K562 (cell line): ENCODE measurements at regions not wholly inside any gene's neighbourhood (a gene's known extent, or its start where the extent isn't known, plus 50 kb on each side); places are given as distances from the start of the nearest gene placed in this dataset.

Experiments used
- ARID2 ChIP-seq: fragments of 450-650 bp; IDR thresholded peaks from 2 replicates; pipeline ENCODE4 v1.6.1; 2017; ENCODE audit warnings: antibody characterized with exemption, mild to moderate bottlenecking
- EP400 ChIP-seq: fragments of 450-650 bp; IDR thresholded peaks from 2 replicates; pipeline ENCODE4 v1.6.1; 2017; ENCODE audit warnings: antibody characterized with exemption, mild to moderate bottlenecking, moderate library complexity
- HDAC8 ChIP-seq: fragments of 450-650 bp; IDR thresholded peaks from 2 replicates; pipeline ENCODE4 v1.6.1; 2016; ENCODE audit warnings: mild to moderate bottlenecking, missing genetic modification characterization, moderate library complexity, missing compliant biosample characterization
- NONO ChIP-seq, 2 experiments: fragments of 200-400 bp in 1 of 2; fragments of 450-650 bp in 1 of 2; formaldehyde crosslinking in 1 of 2; IDR thresholded peaks; 2 replicates each; pipeline ENCODE4 v1.6.1; 2017; ENCODE audit warnings: low read depth in 2 of 2, mild to moderate bottlenecking in 2 of 2, moderate library complexity in 2 of 2, low read length in 1 of 2
- NR2C1 ChIP-seq, 2 experiments: fragments of 450-650 bp; IDR thresholded peaks; 2 replicates each; pipeline ENCODE4 v1.6.1; 2017; ENCODE audit warnings: mild to moderate bottlenecking in 2 of 2, antibody characterized with exemption in 1 of 2, inconsistent platforms in 1 of 2, missing compliant biosample characterization in 1 of 2, missing genetic modification characterization in 1 of 2
- NR2C2 ChIP-seq, 2 experiments: fragments of 200-800 bp in 1 of 2; sonication (Bioruptor generic) in 1 of 2; sonication (generic) in 1 of 2; formaldehyde crosslinking in 1 of 2; IDR thresholded peaks; 2 replicates each; pipeline versions ENCODE4 v1.6.1 to v1.8.0; 2016 to 2022; ENCODE audit warnings: mild to moderate bottlenecking in 1 of 2, missing compliant biosample characterization in 1 of 2, missing genetic modification characterization in 1 of 2, missing genetic modification reagents in 1 of 2
- RB1 ChIP-seq: fragments of 450-650 bp; IDR thresholded peaks from 2 replicates; pipeline ENCODE4 v1.6.1; 2017; ENCODE audit warnings: low read depth, mild to moderate bottlenecking
- RBM25 ChIP-seq: fragments of 200-400 bp; formaldehyde crosslinking; IDR thresholded peaks from 2 replicates; pipeline ENCODE4 v1.6.1; 2018; ENCODE audit warnings: low read length, low read depth, moderate library complexity; ENCODE audit not compliant: severe bottlenecking
- ZKSCAN8 ChIP-seq: fragments of 200-800 bp; sonication (Bioruptor generic); IDR thresholded peaks from 2 replicates; pipeline ENCODE4 v1.6.1; 2016; ENCODE audit warnings: missing genetic modification characterization, missing compliant biosample characterization
- ZNF212 ChIP-seq: fragments of 450-650 bp; formaldehyde crosslinking; IDR thresholded peaks from 2 replicates; pipeline ENCODE4 v1.4.0; 2020; ENCODE audit warnings: mild to moderate bottlenecking
- ZNF224 ChIP-seq: sonication (generic); formaldehyde crosslinking; IDR thresholded peaks from 2 replicates; pipeline ENCODE4 v1.8.0; 2022; ENCODE audit warnings: mild to moderate bottlenecking, missing genetic modification reagents
- ZNF436 ChIP-seq: fragments of 250-450, 450-650 bp; sonication (Bioruptor Pico); formaldehyde crosslinking; IDR thresholded peaks from 2 replicates; pipeline ENCODE4 v1.7.0; 2020; ENCODE audit warnings: mild to moderate bottlenecking
- ZNF717 ChIP-seq: fragments of 250-450 bp; sonication (Bioruptor Pico); IDR thresholded peaks from 2 replicates; pipeline ENCODE4 v1.5.0; 2021
- TF ChIP-seq, protein P1 (sequence below): sonication (generic); formaldehyde crosslinking; IDR thresholded peaks from 2 replicates; pipeline ENCODE4 v1.8.0; 2022; ENCODE audit warnings: mild to moderate bottlenecking, low read depth, missing genetic modification reagents
- TF ChIP-seq, protein P2 (sequence below): IDR thresholded peaks from 2 replicates; pipeline ENCODE4 v1.6.1; 2014; ENCODE audit warnings: antibody characterized with exemption
- TF ChIP-seq, protein P3 (sequence below): fragments of 450-650 bp; IDR thresholded peaks from 2 replicates; pipeline ENCODE4 v1.6.1; 2016; ENCODE audit warnings: antibody characterized with exemption
- TF ChIP-seq, protein P4 (sequence below): sonication (generic); formaldehyde crosslinking; IDR thresholded peaks from 2 replicates; pipeline ENCODE4 v1.8.0; 2022; ENCODE audit warnings: missing genetic modification reagents, mild to moderate bottlenecking, moderate library complexity, borderline replicate concordance
- TF ChIP-seq, protein P5 (sequence below), 2 experiments: fragments of 250-450 bp in 1 of 2; fragments of 450-650 bp in 1 of 2; sonication (Bioruptor Pico) in 1 of 2; IDR thresholded peaks; 2 replicates each; pipeline versions ENCODE4 v1.6.1 to v1.8.0; 2016 to 2021; ENCODE audit warnings: mild to moderate bottlenecking in 2 of 2, moderate library complexity in 2 of 2, missing compliant biosample characterization in 1 of 2, missing genetic modification characterization in 1 of 2
- TF ChIP-seq, protein P6 (sequence below), 3 experiments: fragments of 200-800 bp in 1 of 3; sonication (Bioruptor generic) in 1 of 3; sonication (generic) in 1 of 3; formaldehyde crosslinking in 1 of 3; IDR thresholded peaks; 2 replicates each; pipeline versions ENCODE4 v1.6.1 to v1.8.0; 2016 to 2022; ENCODE audit warnings: mild to moderate bottlenecking in 2 of 3, missing compliant biosample characterization in 2 of 3, missing genetic modification characterization in 2 of 3, missing genetic modification reagents in 1 of 3

DNA sequence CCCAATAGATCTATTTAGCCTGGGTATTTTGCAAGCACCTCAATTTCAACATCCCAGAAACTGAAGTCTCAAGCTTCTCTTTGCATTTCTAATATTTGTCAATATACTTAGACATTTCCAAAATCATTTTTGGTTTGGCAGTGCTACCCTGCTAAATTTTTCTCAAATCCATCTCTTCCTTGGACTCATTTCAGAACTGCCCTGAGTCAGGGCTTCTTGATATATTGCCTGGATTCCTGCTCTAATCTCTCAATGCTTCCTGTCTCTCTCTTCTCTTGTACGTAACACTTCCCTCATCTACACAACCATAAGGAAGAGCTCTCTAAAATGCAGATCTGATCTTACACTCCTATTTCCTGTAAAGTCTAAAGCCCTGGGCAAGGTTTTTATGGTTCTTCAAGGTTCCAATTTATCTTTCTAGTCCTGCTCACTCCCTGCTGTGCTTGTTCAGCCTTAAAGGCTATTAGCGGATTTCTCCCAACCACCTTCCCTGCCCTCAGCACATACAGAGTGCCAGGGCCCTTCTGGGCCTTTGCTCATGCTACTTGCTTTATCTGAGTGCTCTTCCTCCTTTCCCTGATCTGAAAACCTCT is 53.0 kb upstream of the MME start (continued):
- TF ChIP-seq, protein P1, sequence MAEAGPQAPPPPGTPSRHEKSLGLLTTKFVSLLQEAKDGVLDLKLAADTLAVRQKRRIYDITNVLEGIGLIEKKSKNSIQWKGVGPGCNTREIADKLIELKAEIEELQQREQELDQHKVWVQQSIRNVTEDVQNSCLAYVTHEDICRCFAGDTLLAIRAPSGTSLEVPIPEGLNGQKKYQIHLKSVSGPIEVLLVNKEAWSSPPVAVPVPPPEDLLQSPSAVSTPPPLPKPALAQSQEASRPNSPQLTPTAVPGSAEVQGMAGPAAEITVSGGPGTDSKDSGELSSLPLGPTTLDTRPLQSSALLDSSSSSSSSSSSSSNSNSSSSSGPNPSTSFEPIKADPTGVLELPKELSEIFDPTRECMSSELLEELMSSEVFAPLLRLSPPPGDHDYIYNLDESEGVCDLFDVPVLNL (CRISPR knock-in tag) = no peak
- TF ChIP-seq ZKSCAN8 (CRISPR knock-in tag) (peak; percentile 81; the same call in 1 of the 2 replicates), ZNF224 (CRISPR knock-in tag) (no peak), NR2C2 (CRISPR knock-in tag; IDR thresholded peaks at IDR 0.05) (no peak), NR2C2 (tag; IDR thresholded peaks at IDR 0.05) (0 out of 2 replicates have a peak, but pooled peaks have one; percentile 31), RBM25 (no peak), ZNF436 (CRISPR knock-in tag) (no peak), HDAC8 (tag) (no peak), ZNF717 (CRISPR knock-in tag) (no peak), NR2C1 (IDR thresholded peaks at IDR 0.05) (no peak), NR2C1 (tag; IDR thresholded peaks at IDR 0.05) (no peak), EP400 (no peak), ZNF212 (CRISPR knock-in tag) (no peak), RB1 (no peak), NONO (IDR thresholded peaks at IDR 0.05; ENCODE audit: low read depth in 2 of 2, low read length in 1 of 2) (no peak), ARID2 (no peak)
- TF ChIP-seq, protein P2, sequence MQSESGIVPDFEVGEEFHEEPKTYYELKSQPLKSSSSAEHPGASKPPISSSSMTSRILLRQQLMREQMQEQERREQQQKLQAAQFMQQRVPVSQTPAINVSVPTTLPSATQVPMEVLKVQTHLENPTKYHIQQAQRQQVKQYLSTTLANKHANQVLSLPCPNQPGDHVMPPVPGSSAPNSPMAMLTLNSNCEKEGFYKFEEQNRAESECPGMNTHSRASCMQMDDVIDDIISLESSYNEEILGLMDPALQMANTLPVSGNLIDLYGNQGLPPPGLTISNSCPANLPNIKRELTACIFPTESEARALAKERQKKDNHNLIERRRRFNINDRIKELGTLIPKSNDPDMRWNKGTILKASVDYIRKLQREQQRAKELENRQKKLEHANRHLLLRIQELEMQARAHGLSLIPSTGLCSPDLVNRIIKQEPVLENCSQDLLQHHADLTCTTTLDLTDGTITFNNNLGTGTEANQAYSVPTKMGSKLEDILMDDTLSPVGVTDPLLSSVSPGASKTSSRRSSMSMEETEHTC = no peak
- TF ChIP-seq, protein P3, sequence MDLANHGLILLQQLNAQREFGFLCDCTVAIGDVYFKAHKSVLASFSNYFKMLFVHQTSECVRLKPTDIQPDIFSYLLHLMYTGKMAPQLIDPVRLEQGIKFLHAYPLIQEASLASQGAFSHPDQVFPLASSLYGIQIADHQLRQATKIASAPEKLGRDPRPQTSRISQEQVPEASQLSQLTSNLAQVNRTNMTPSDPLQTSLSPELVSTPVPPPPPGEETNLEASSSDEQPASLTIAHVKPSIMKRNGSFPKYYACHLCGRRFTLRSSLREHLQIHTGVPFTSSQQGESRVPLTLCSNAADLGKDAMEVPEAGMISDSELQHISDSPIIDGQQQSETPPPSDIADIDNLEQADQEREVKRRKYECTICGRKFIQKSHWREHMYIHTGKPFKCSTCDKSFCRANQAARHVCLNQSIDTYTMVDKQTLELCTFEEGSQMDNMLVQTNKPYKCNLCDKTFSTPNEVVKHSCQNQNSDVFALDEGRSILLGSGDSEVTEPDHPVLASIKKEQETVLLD = 0 out of 2 replicates have a peak, but pooled peaks have one; percentile 57
- TF ChIP-seq, protein P4, sequence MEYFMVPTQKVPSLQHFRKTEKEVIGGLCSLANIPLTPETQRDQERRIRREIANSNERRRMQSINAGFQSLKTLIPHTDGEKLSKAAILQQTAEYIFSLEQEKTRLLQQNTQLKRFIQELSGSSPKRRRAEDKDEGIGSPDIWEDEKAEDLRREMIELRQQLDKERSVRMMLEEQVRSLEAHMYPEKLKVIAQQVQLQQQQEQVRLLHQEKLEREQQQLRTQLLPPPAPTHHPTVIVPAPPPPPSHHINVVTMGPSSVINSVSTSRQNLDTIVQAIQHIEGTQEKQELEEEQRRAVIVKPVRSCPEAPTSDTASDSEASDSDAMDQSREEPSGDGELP = no peak
- TF ChIP-seq, protein P5, sequence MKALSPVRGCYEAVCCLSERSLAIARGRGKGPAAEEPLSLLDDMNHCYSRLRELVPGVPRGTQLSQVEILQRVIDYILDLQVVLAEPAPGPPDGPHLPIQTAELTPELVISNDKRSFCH (CRISPR knock-in tag; IDR thresholded peaks at IDR 0.05) = no peak
- TF ChIP-seq, protein P5 (tag; IDR thresholded peaks at IDR 0.05) = no peak
- TF ChIP-seq, protein P6, sequence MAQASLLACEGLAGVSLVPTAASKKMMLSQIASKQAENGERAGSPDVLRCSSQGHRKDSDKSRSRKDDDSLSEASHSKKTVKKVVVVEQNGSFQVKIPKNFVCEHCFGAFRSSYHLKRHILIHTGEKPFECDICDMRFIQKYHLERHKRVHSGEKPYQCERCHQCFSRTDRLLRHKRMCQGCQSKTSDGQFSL (CRISPR knock-in tag; IDR thresholded peaks at IDR 0.05) = no peak
- TF ChIP-seq, protein P6 (tag; IDR thresholded peaks at IDR 0.05) = no peak
